Fibroblast of mammary gland (primary cell): ENCODE measurements at regions not wholly inside any gene's neighbourhood (a gene's known extent, or its start where the extent isn't known, plus 50 kb on each side); places are given as distances from the start of the nearest gene placed in this dataset.
"Not testable (repeated sequence)": the region's sequence is repeated elsewhere in the genome, so short reads cannot be mapped to it uniquely, and the experiment has no call there.

Source experiments
- DNase-seq: peaks from one replicate; pipeline ENCODE4 v3.0.0-alpha.2; 2010; ENCODE audit warnings: low read depth
- H3K4me3 ChIP-seq: 2 replicates; pipeline ENCODE4 v1.5.1; 2011; ENCODE audit warnings: low read depth, mild to moderate bottlenecking, low read length, moderate library complexity; ENCODE audit not compliant: control insufficient read depth
- CTCF ChIP-seq: conservative IDR thresholded peaks from 2 replicates; pipeline ENCODE4 v1.5.1; 2011; ENCODE audit warnings: low read depth, low read length, inconsistent platforms; ENCODE audit not compliant: control insufficient read depth, insufficient read depth

- TF ChIP-seq CTCF = no peak
- no peak for DNase-seq
- H3K4me3 ChIP-seq = no peak overlapping the region
Observed at GRCh38 chr14:106187216-106187615, 660.8 kb downstream of the TMEM121 start.

- DNase-seq = not testable (repeated sequence)
Observed at GRCh38 chr14:106192701-106193100, 666.3 kb downstream of the TMEM121 start.

GRCh38 chr14:106196459-106196858 lies 670.1 kb downstream of the TMEM121 start:
- DNase-seq, H3K4me3 ChIP-seq: not testable (repeated sequence)

More at GRCh38 chr14:106192701-106193100, 666.3 kb downstream of the TMEM121 start:
- H3K4me3 ChIP-seq = not testable (repeated sequence)

- DNase-seq, H3K4me3 ChIP-seq: not testable (repeated sequence)
Observed at GRCh38 chr14:106197264-106197663, 670.9 kb downstream of the TMEM121 start.

- TF ChIP-seq CTCF = no peak
- no peak for DNase-seq
- no peak overlapping the region for H3K4me3 ChIP-seq
Observed at GRCh38 chr14:106199097-106199496, 672.7 kb downstream of the TMEM121 start.

- no peak for TF ChIP-seq CTCF
- no peak for DNase-seq
- H3K4me3 ChIP-seq = no peak overlapping the region
Observed at GRCh38 chr14:106200541-106201315, 674.3 kb downstream of the TMEM121 start.

GRCh38 chr14:106201376-106201775 lies 675.0 kb downstream of the TMEM121 start:
- no peak for TF ChIP-seq CTCF
- no peak overlapping the region for H3K4me3 ChIP-seq
- no peak for DNase-seq

- no peak for TF ChIP-seq CTCF
- no peak for DNase-seq
- no peak overlapping the region for H3K4me3 ChIP-seq
Observed at GRCh38 chr14:106203438-106203837, 677.1 kb downstream of the TMEM121 start.
